Prostate gland (tissue), 2 donors: ENCODE measurements at regions not wholly inside any gene's neighbourhood (a gene's known extent, or its start where the extent isn't known, plus 50 kb on each side); places are given as distances from the start of the nearest gene placed in this dataset.
"Not testable (repeated sequence)": the region's sequence is repeated elsewhere in the genome, so short reads cannot be mapped to it uniquely, and the experiment has no call there.

ENCODE experiments used
- CTCF ChIP-seq, 4 experiments: fragments of 200-600 bp in 2 of 4; fragments of 450-650 bp in 2 of 4; sonication (generic) in 2 of 4; IDR thresholded peaks; 1 replicate in 3 of 4; 2 replicates in 1 of 4; pipeline ENCODE4 v1.5.1; 2016 to 2019; ENCODE audit warnings: antibody characterized with exemption in 4 of 4, mild to moderate bottlenecking in 2 of 4, moderate library complexity in 2 of 4
- POLR2A ChIP-seq: fragments of 450-650 bp; IDR thresholded peaks from one replicate; pipeline ENCODE4 v1.6.1; 2016; ENCODE audit warnings: antibody characterized with exemption, mild to moderate bottlenecking
- POLR2AphosphoS5 ChIP-seq: sonication (generic); formaldehyde crosslinking; IDR thresholded peaks from one replicate; pipeline ENCODE4 v1.6.1; 2017; ENCODE audit warnings: antibody characterized with exemption

GRCh38 chr19:14285726-14286125 is 79.8 kb upstream of the ADGRL1 start:
- not testable (repeated sequence) for TF ChIP-seq CTCF (IDR thresholded peaks at IDR 0.05); POLR2A; POLR2AphosphoS5
